ENCODE measurements at regions not wholly inside any gene's neighbourhood (a gene's known extent, or its start where the extent isn't known, plus 50 kb on each side); places are given as distances from the start of the nearest gene placed in this dataset.

DNA sequence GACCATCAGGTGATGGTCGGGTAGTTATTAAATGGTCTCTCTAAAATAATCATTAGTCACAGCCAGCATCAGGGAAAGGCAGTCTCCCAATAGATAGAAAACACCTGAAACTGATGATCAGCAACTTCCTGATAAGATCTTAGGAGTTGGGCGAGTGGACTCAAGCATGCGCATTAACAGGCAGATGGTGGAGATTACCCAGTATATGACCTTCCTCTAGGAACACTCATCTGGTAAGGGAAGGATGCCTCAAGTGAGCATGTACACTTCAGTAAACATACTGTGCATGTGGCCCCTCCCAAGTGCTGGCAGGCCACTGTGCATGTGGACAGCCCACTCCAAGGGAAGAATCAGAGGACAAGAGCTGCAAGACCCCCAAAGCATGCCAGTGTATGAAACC, 105.9 kb downstream of the ABCC12 start:
- Histone ChIP-seq H3K4me3 (ENCODE audit: extremely low read depth in 1 of 4, insufficient read depth in 2 of 4, low read depth in 3 of 4, low read length in 4 of 4) (no peak overlapping the region), H3K4me2 (ENCODE audit: insufficient read depth in 1 of 2, low read depth in 2 of 2, low read length in 2 of 2) (no peak overlapping the region), H4K20me1 (replicated peaks in 1 of 2; ENCODE audit: control insufficient read depth in 1 of 2, insufficient read depth in 2 of 2, low read length in 2 of 2) (no peaks in the 10 kb centered on the region), H3K4me1 (replicated peaks in 1 of 4; ENCODE audit: control insufficient read depth in 3 of 4, insufficient read depth in 4 of 4, low read length in 3 of 4) (peaks cover 3 to 7% (median 6%) of the 10 kb centered on the region in 4 experiments; a peak in 4 of 7 replicates), H3K27me3 (replicated peaks in 1 of 4; ENCODE audit: control insufficient read depth in 3 of 4, extremely low read depth in 1 of 4, insufficient read depth in 3 of 4, low read length in 3 of 4) (peaks cover 0 to 1% (median 0%) of the 10 kb centered on the region in 4 experiments; a peak in 1 of 7 replicates), H3K14ac (ENCODE audit: insufficient read length) (no peak overlapping the region), H2AFZ (ENCODE audit: low read length) (no peak overlapping the region), H2BK120ac (replicated peaks; ENCODE audit: low read depth, low read length) (no peak overlapping the region), H3K79me2 (ENCODE audit: control insufficient read depth in 1 of 2, insufficient read depth in 2 of 2, low read length in 2 of 2) (no peaks in the 10 kb centered on the region), H3K9ac (replicated peaks in 1 of 4; ENCODE audit: extremely low read depth in 1 of 4, low read depth in 3 of 4, low read length in 3 of 4) (no peak overlapping the region), H3K56ac (replicated peaks; ENCODE audit: insufficient read length, low read depth, low read length) (no peak overlapping the region), H2BK20ac (ENCODE audit: low read length) (no peak overlapping the region), H2BK12ac (ENCODE audit: low read depth, low read length) (no peak overlapping the region), H2AK5ac (ENCODE audit: low read depth, low read length) (no peak overlapping the region), H3K36me3 (ENCODE audit: control insufficient read depth in 2 of 4, insufficient read depth in 4 of 4, low read length in 3 of 4) (no peaks in the 10 kb centered on the region), H4K5ac (ENCODE audit: insufficient read length, low read depth, low read length) (no peak overlapping the region), H2BK15ac (ENCODE audit: low read length) (no peak overlapping the region), H3K23ac (ENCODE audit: insufficient read length) (no peak overlapping the region), H3K4ac (replicated peaks; ENCODE audit: insufficient read length, low read depth, low read length) (no peak overlapping the region), H3K9me3 (ENCODE audit: insufficient read depth in 2 of 2, low read depth in 1 of 2, low read length in 1 of 2) (no peaks in the 10 kb centered on the region), H4K91ac (replicated peaks; ENCODE audit: insufficient read length, low read length) (no peak overlapping the region), H3K79me1 (ENCODE audit: low read depth, low read length) (no peaks in the 10 kb centered on the region), H3K27ac (ENCODE audit: low read depth, low read length) (no peak overlapping the region), H2BK5ac (ENCODE audit: low read depth, low read length) (no peak overlapping the region), H4K8ac (ENCODE audit: extremely low read depth, insufficient read depth, low read length) (no peak overlapping the region), H3K18ac (ENCODE audit: extremely low read depth, low read length) (no peak overlapping the region), H3K23me2 (ENCODE audit: low read depth, low read length) (no peaks in the 10 kb centered on the region; the same call in 1 of the 2 replicates)
- TF ChIP-seq FOSL1 (IDR thresholded peaks at IDR 0.05; ENCODE audit: insufficient read depth, low read depth, low read length), result no peak
- TF ChIP-seq CREB1 (IDR thresholded peaks at IDR 0.05), result no peak
- no peak for TF ChIP-seq ASH2L (IDR thresholded peaks at IDR 0.05; ENCODE audit: low read length)
- TF ChIP-seq NANOG (IDR thresholded peaks at IDR 0.05; ENCODE audit: insufficient read depth, low read depth, low read length, poor library complexity, severe bottlenecking), result no peak
- DNase-seq (ENCODE audit: low read depth in 1 of 2, low spot score in 2 of 2), result no peak
- CTCF ChIA-PET (ENCODE audit: partially characterized antibody), result no interaction called here
- WGBS, 2 experiments (ENCODE audit: extremely low coverage in 1 of 2, insufficient coverage in 1 of 2, insufficient read length in 1 of 2, insufficient replicate concordance in 2 of 2, low coverage in 1 of 2, low lambda C conversion rate in 2 of 2, missing lambda C conversion rate in 1 of 2), result 87% methylated on average over 3 of the region's 3 CpGs; no CpG with 5 or more reads in 1 of the 2 experiments
- no peak for FAIRE-seq
- POLR2A ChIA-PET (ENCODE audit: partially characterized antibody), result no interaction called here
